VCaP (cell line): ENCODE measurements at regions not wholly inside any gene's neighbourhood (a gene's known extent, or its start where the extent isn't known, plus 50 kb on each side); places are given as distances from the start of the nearest gene placed in this dataset.
"Not testable (repeated sequence)": the region's sequence is repeated elsewhere in the genome, so short reads cannot be mapped to it uniquely, and the experiment has no call there.

Experiments
- H3K27ac ChIP-seq: fragments of 450-650 bp; 2 replicates; pipeline ENCODE4 v1.5.1; 2017
- CTCF ChIP-seq: fragments of 450-650 bp; conservative IDR thresholded peaks from 2 replicates; pipeline ENCODE4 v1.5.1; 2017; ENCODE audit warnings: mild to moderate bottlenecking, moderate library complexity

- no peak for TF ChIP-seq CTCF
- no peak overlapping the region for H3K27ac ChIP-seq
Observed at GRCh38 chr12:14211947-14212387, 153.5 kb upstream of the ATF7IP start.

GRCh38 chr12:14213542-14213941, 151.9 kb upstream of the ATF7IP start:
- no peak for TF ChIP-seq CTCF
- no peak overlapping the region for H3K27ac ChIP-seq

- no peak overlapping the region for H3K27ac ChIP-seq
- TF ChIP-seq CTCF = no peak
Observed at GRCh38 chr12:14214495-14214894, 151.0 kb upstream of the ATF7IP start.

GRCh38 chr12:14215949-14216348, 149.5 kb upstream of the ATF7IP start:
- H3K27ac ChIP-seq = not testable (repeated sequence)

GRCh38 chr12:14216405-14217294, 148.8 kb upstream of the ATF7IP start:
- no peak for TF ChIP-seq CTCF
- no peak overlapping the region for H3K27ac ChIP-seq

- H3K27ac ChIP-seq = no peak overlapping the region
- TF ChIP-seq CTCF = no peak
Observed at GRCh38 chr12:14219156-14219555, 146.3 kb upstream of the ATF7IP start.

GRCh38 chr12:14219670-14220069, 145.8 kb upstream of the ATF7IP start:
- not testable (repeated sequence) for H3K27ac ChIP-seq

GRCh38 chr12:14225064-14225463, 140.4 kb upstream of the ATF7IP start:
- H3K27ac ChIP-seq = no peak overlapping the region
- no peak for TF ChIP-seq CTCF

- H3K27ac ChIP-seq = not testable (repeated sequence)
Observed at GRCh38 chr12:14235176-14235575, 130.3 kb upstream of the ATF7IP start.

GRCh38 chr12:14236641-14237040, 128.8 kb upstream of the ATF7IP start:
- not testable (repeated sequence) for H3K27ac ChIP-seq
